Psoas muscle (tissue), 7 donors: ENCODE measurements at regions not wholly inside any gene's neighbourhood (a gene's known extent, or its start where the extent isn't known, plus 50 kb on each side); places are given as distances from the start of the nearest gene placed in this dataset.

Experiments
- ATAC-seq, 4 donors: fragments of 200-7000 bp; cut with Tn5 transposase; one replicate each; pipeline ENCODE4 v1.9.1; 2020; ENCODE audit warnings: moderate library complexity in 3 of 4, mild to moderate bottlenecking in 2 of 4
- DNase-seq, 2 donors: peaks; one replicate each; pipeline ENCODE4 v3.0.0-alpha.2; 2020
- H3K27ac ChIP-seq: fragments of 200-600 bp; one replicate; pipeline ENCODE4 v1.8.0; 2022
- H3K27me3 ChIP-seq, 3 donors: fragments of 200-600 bp in 1 of 3; one replicate each; pipeline versions ENCODE4 v1.6.1 to v1.8.0; 2013 to 2022; ENCODE audit warnings: low read length in 2 of 3, mild to moderate bottlenecking in 2 of 3, moderate library complexity in 1 of 3; ENCODE audit not compliant: insufficient read depth in 3 of 3
- H3K36me3 ChIP-seq, 2 donors: fragments of 200-600 bp in 1 of 2; one replicate each; pipeline versions ENCODE4 v1.6.1 to v1.8.0; 2013 to 2022; ENCODE audit warnings: low read depth in 1 of 2, mild to moderate bottlenecking in 1 of 2, moderate library complexity in 1 of 2; ENCODE audit not compliant: insufficient read depth in 1 of 2
- H3K4me1 ChIP-seq: fragments of 200-600 bp; one replicate; pipeline ENCODE4 v1.8.0; 2022
- H3K4me3 ChIP-seq: fragments of 200-600 bp; one replicate; pipeline ENCODE4 v1.8.0; 2022; ENCODE audit warnings: mild to moderate bottlenecking
- H3K9me3 ChIP-seq: fragments of 200-600 bp; one replicate; pipeline ENCODE4 v1.8.0; 2022
- WGBS, 3 donors: extraction: QIAGEN DNeasy Blood & Tissue Kit; methylation state at CpG; one replicate each; pipeline versions ENCODE4 v1.1.6 to v1.1.7; 2013; 5-methylcytosine and 5-hydroxymethylcytosine counted together
- intact Hi-C, 2 donors: fragments of 100-400 bp; cut with DNase I; formaldehyde crosslinking; loops; one replicate each; pipeline versions ENCODE4 v1.11.0 to v1.14.2; 2022
- TF ChIP-seq, protein P1 (sequence below): fragments of 200-600 bp; IDR thresholded peaks from one replicate; pipeline ENCODE4 v1.8.0; 2022; ENCODE audit warnings: antibody characterized with exemption
- donor health status: healthy with polysubstance abuse.
- donor health status: DM: no; HTN: no; CAD: no; lungs with moderate emphysema.
- donor health status: Bipolar disorder and iron deficiency.
- donor health status: healthy.
- donor health status: DM: yes; HTN: yes; CAD: no.
- donor health status: DM: no; HTN: no; CAD: no.
- donor health status: DM: yes; HTN: yes; CAD: no.

DNA sequence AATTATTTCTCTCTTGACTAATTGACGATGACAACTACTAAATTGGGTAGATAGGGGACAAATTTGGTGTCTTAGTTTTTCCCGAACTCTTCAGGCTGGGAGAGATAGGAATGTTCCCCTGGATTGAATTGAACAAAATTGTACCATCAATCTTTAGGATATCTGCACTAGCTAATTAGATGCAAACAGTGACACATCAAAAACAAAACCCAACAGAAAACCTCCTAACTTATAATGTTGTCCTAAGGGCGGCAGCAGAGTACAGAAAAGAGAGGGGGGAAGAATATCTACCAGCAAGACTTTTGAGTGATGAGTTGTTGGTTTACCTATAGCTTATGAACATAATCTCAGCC, 342.9 kb downstream of the INSIG2 start:
- Histone ChIP-seq H3K27me3 (no peaks in the 10 kb centered on the region), H3K9me3 (no peaks in the 10 kb centered on the region), H3K27ac (no peak overlapping the region), H3K4me1 (no peaks in the 10 kb centered on the region), H3K4me3 (no peak overlapping the region), H3K36me3 (no peaks in the 10 kb centered on the region)
- no peak for DNase-seq
- 77 to 85% (median 82%) methylated on average over 3 of the region's 3 CpGs for WGBS, 3 donors
- TF ChIP-seq, protein P1, sequence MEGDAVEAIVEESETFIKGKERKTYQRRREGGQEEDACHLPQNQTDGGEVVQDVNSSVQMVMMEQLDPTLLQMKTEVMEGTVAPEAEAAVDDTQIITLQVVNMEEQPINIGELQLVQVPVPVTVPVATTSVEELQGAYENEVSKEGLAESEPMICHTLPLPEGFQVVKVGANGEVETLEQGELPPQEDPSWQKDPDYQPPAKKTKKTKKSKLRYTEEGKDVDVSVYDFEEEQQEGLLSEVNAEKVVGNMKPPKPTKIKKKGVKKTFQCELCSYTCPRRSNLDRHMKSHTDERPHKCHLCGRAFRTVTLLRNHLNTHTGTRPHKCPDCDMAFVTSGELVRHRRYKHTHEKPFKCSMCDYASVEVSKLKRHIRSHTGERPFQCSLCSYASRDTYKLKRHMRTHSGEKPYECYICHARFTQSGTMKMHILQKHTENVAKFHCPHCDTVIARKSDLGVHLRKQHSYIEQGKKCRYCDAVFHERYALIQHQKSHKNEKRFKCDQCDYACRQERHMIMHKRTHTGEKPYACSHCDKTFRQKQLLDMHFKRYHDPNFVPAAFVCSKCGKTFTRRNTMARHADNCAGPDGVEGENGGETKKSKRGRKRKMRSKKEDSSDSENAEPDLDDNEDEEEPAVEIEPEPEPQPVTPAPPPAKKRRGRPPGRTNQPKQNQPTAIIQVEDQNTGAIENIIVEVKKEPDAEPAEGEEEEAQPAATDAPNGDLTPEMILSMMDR = no peak
- no peak for ATAC-seq
- intact Hi-C loops = no loop called here

DNA sequence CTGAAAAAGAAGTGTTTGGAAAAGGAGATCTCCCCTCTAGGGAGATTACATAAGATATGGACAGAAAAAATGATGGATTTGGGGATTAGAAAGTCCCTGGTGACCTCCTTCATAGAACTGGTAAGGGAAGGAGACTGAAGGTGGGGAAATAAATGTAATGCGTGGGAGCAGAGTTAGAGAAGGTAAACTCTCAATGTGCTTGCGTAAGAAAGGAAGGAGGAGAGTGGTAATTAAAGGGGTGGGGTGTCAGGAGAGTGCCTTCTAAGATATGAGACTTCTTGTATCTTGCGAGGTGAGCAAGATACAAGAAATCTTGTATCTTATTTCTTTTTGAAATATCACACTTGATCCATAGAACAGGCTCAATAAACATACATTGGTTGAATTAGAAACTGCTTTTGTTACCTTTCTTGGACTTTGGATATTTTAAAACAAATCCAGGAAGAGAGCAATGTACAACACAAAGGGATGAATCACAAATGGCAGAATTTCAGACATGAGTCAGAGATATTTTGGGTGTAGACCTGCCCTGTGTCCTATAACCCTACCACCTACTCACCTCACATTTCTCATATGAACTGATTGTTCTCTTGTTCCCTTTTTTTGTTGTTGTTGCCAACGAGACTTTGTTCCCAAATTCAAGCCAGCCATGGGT, 342.4 kb downstream of the INSIG2 start:
- ATAC-seq (no peak), DNase-seq (no peak)
- TF ChIP-seq, protein P1 = no peak
- Histone ChIP-seq H3K9me3 (no peaks in the 10 kb centered on the region), H3K27me3 (no peaks in the 10 kb centered on the region), H3K4me3 (no peak overlapping the region), H3K4me1 (no peaks in the 10 kb centered on the region), H3K36me3 (no peaks in the 10 kb centered on the region), H3K27ac (no peak overlapping the region)
- 73 to 83% (median 81%) methylated on average over 4 of the region's 4 CpGs for WGBS, 3 donors
- intact Hi-C loops = no loop called here

DNA sequence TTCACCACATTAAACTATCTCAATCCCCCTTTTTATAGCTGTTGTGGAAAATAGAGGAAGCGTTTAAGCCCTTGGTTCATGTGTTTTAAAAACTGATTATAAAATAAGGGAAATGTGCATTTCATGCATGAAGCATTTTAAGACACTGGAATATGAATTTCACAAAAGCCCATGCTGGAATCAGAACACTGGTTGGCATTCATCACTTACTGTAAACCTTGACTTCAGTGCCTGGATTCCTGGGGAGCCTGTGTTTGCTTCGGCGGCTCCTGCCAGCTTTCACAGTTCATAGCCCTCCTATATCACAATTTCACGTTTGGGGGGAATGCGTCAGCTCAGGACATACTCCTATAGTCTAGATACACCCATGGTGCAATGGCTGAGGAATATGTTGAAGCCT, 336.9 kb downstream of the INSIG2 start:
- Histone ChIP-seq H3K4me1 (no peaks in the 10 kb centered on the region), H3K9me3 (no peaks in the 10 kb centered on the region), H3K36me3 (no peaks in the 10 kb centered on the region), H3K4me3 (no peak overlapping the region), H3K27ac (no peak overlapping the region), H3K27me3 (no peaks in the 10 kb centered on the region)
- TF ChIP-seq, protein P1 = no peak
- WGBS, 3 donors = 38 to 48% (median 38%) methylated on average over 5 of the region's 5 CpGs
- ATAC-seq = no peak
- intact Hi-C loops = no loop called here
- DNase-seq = no peak

DNA sequence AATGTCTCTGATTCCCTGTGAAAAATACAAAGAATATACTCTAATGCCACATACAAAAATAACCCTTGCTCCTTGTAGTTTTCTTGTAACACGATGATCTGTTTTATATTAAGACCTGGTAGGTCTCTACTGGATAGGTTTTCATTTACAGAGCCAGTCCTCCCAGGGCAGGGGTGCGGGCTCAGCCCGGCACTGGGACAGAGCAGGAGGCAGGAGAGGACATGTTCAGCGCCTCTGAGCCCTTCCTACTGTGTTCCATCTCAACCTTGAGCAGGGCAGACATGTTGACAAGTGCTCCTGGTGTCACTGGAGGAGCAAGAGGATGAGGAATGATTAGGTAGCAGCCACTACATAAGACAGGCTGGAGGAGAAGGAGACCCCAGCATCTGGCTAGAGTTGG, 335.5 kb downstream of the INSIG2 start:
- intact Hi-C loops = no loop called here
- 82 to 90% (median 83%) methylated on average over 4 of the region's 4 CpGs for WGBS, 3 donors
- no peaks in the 10 kb centered on the region for H3K4me1 ChIP-seq
- no peaks in the 10 kb centered on the region for H3K9me3 ChIP-seq
- DNase-seq (no peak), ATAC-seq (no peak)
- no peaks in the 10 kb centered on the region for H3K27me3 ChIP-seq
- no peaks in the 10 kb centered on the region for H3K36me3 ChIP-seq
- no peak overlapping the region for H3K27ac ChIP-seq
- no peak overlapping the region for H3K4me3 ChIP-seq
- TF ChIP-seq, protein P1 = no peak

DNA sequence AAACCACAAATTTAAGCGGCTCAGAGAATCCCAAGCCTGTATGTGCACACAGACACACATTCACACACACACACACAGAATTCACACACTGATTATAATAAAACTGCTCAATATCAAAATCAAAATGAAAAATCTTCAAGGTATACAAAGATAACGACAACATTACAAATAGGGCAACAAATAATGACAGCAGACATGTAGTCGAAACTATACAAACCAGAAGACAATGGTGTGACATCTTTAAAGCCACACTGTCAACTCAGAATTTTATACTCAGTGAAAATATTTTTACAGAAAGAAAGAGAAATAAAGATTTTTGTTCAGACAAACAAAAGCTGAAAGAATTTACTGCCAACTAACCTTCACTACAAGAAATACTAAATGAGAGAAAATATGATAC, 333.4 kb downstream of the INSIG2 start:
- ATAC-seq (no peak), DNase-seq (no peak)
- H3K27me3 ChIP-seq = no peaks in the 10 kb centered on the region
- no peaks in the 10 kb centered on the region for H3K4me1 ChIP-seq
- WGBS, 3 donors = 89 to 92% (median 91%) methylated on average over 3 of the region's 3 CpGs
- no peak overlapping the region for H3K27ac ChIP-seq
- TF ChIP-seq, protein P1 = no peak
- intact Hi-C loops = no loop called here
- H3K36me3 ChIP-seq = no peaks in the 10 kb centered on the region
- H3K4me3 ChIP-seq = no peak overlapping the region
- H3K9me3 ChIP-seq = no peaks in the 10 kb centered on the region
